ENCODE measurements at regions not wholly inside any gene's neighbourhood (a gene's known extent, or its start where the extent isn't known, plus 50 kb on each side); places are given as distances from the start of the nearest gene placed in this dataset.

GRCh38 chr9:134500931-134501760, 140.5 kb upstream of the COL5A1 start:
- in situ Hi-C loops (cut with HindIII; ENCODE audit: low pct_unique_long_range_greater_than_20kb, low sequenced_read_pairs): no loop called here
- no peak for DNase-seq (ENCODE audit: low read depth, low spot score)

- DNase-seq (ENCODE audit: low read depth, low spot score): no peak
- in situ Hi-C loops (cut with HindIII; ENCODE audit: low pct_unique_long_range_greater_than_20kb, low sequenced_read_pairs): no loop called here
Observed at GRCh38 chr9:134501761-134502265, 139.8 kb upstream of the COL5A1 start.

DNA sequence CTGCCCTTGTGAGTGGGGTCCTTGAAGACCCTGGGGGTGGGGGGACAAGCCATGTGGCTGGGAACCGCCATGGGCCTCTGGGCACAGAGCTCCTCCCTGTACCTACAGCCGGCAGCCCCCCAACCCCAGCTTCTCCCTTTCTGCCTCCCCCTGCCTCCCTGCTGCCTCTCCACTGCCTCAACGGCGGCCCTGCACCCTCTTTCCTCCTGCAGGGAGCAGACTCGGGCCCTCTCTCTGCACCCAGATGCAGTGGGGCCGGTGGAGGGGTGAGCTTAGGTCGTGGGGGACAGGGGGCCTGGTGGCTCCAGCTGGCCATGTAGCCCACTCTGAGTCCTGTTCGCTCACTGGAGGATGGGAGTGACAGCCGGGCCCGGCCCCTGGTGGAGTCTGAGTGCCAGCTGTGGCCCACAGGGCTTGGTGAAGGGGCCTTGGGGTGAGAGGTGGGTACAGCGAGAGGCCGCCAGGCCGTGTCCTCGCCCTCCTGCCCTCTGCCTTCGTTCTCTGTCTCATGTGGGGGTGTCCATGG, 139.3 kb upstream of the COL5A1 start:
- no peak for DNase-seq (ENCODE audit: low read depth, low spot score)
- in situ Hi-C loops (cut with HindIII; ENCODE audit: low pct_unique_long_range_greater_than_20kb, low sequenced_read_pairs): no loop called here

GRCh38 chr9:134502809-134503211, 138.8 kb upstream of the COL5A1 start:
- in situ Hi-C loops (cut with HindIII; ENCODE audit: low pct_unique_long_range_greater_than_20kb, low sequenced_read_pairs): no loop called here
- DNase-seq (ENCODE audit: low read depth, low spot score): no peak

DNA sequence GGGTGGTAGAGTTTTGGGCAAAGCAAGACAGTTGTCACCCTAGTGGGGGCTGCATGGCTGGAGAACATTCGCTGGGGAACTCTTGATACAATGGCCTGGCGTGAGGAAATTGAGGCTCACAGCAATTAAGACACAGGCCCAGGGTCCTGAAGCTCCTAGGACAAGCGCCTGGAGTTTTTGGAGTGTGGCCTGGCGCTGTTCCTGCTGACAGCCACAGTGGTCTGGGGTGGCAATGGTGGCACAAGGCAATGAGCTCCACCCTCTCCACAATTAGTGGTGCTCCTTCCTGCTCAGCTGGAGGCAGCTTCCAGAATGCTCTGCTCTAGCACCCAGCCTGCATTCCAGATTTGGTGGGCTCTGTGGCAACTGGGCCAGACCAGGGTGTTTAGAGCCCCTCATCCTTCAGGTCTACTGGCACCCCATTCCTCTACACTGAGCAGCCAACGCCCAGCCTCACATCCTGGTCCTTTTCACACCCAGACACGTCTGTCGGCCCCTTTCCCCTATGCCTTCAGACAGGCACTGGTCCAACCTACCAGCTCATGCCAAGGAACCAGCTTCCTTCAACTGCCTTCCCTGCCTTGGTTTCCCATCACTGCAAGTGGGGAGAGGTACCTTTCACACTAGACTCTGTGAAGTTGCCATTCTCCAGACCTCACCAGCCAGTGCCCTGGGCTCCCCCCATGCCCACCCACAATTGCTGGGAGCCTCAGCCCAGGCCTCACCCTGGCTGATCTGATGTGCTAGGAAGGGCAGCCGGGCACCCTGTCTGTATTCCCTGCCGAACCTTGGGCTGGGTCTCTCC, 138.1 kb upstream of the COL5A1 start:
- no peak for DNase-seq (ENCODE audit: low read depth, low spot score)
- in situ Hi-C loops (cut with HindIII; ENCODE audit: low pct_unique_long_range_greater_than_20kb, low sequenced_read_pairs): no loop called here

GRCh38 chr9:134504106-134504385, 137.6 kb upstream of the COL5A1 start:
- in situ Hi-C loops (cut with HindIII; ENCODE audit: low pct_unique_long_range_greater_than_20kb, low sequenced_read_pairs): no loop called here
- no peak for DNase-seq (ENCODE audit: low read depth, low spot score)

GRCh38 chr9:134505032-134505431, 136.6 kb upstream of the COL5A1 start:
- in situ Hi-C loops (cut with HindIII; ENCODE audit: low pct_unique_long_range_greater_than_20kb, low sequenced_read_pairs): no loop called here

DNA sequence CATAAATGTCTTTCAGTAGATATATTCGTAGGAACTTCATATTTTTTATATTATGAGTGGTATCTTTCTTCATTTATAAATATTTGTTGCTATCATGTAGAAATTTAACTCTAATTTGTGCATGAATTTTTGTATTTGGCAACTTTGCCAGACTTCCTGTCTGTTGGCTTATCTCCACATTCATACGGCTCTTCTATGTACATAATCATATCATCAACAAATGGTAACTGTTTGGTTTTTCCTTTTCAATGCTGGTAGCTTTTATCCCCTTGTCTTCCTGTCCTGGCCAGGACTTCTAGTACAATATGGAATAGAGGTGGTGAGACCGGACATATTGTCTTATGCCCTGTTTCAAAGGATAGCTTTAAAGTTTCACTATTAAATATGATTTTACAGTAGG, 132.3 kb upstream of the COL5A1 start:
- in situ Hi-C loops (cut with HindIII; ENCODE audit: low pct_unique_long_range_greater_than_20kb, low sequenced_read_pairs): no loop called here
- DNase-seq (ENCODE audit: low read depth, low spot score): no peak

More at GRCh38 chr9:134505032-134505431, 136.6 kb upstream of the COL5A1 start:
- no peak for DNase-seq (ENCODE audit: low read depth, low spot score)

- in situ Hi-C loops (cut with HindIII; ENCODE audit: low pct_unique_long_range_greater_than_20kb, low sequenced_read_pairs): no loop called here
- DNase-seq (ENCODE audit: low read depth, low spot score): no peak
Observed at GRCh38 chr9:134509817-134510216, 131.8 kb upstream of the COL5A1 start.

DNA sequence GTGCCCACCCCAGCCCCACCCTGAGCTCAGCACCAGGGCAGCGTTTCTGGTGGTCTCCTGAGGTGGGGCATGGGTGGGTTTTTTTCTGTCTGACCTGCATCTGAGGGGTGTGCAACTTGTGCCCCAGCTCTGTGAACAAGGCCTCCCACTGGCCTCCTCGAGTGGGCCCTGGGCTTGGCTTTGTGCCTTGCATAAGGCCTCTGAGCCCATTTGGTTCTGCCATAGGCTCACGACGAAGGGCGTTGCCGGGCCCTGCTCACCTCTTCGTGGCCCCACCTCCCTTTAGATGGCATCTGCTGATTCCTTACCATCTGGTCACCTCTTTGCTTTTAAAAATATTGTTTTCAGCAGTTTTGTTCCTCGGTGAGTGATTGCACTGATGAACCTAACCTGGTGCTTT, 127.1 kb upstream of the COL5A1 start:
- in situ Hi-C loops (cut with HindIII; ENCODE audit: low pct_unique_long_range_greater_than_20kb, low sequenced_read_pairs): no loop called here
- no peak for DNase-seq (ENCODE audit: low read depth, low spot score)

- DNase-seq (ENCODE audit: low read depth, low spot score): no peak
- in situ Hi-C loops (cut with HindIII; ENCODE audit: low pct_unique_long_range_greater_than_20kb, low sequenced_read_pairs): no loop called here
Observed at GRCh38 chr9:134515026-134515821, 126.4 kb upstream of the COL5A1 start.

DNA sequence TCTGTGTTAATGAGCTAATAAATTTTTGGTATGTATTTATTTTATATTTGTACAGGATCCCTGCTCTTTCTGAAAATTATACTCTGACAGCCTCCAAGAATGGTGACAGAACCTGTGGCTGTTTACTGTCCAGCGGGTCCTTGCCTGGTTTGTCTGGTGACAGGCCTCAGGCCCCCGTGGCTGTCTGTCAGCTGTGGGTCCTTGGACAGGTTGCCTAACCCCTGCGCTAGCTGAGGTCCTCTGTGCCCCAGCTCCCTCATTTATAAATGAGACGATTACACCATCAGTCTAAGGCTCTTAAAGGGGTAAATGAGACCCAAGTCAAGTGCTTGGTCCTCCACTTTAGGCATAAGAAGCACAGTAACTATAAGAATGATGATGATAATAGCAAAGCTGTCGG, 125.1 kb upstream of the COL5A1 start:
- in situ Hi-C loops (cut with HindIII; ENCODE audit: low pct_unique_long_range_greater_than_20kb, low sequenced_read_pairs): no loop called here
- no peak for DNase-seq (ENCODE audit: low read depth, low spot score)

DNA sequence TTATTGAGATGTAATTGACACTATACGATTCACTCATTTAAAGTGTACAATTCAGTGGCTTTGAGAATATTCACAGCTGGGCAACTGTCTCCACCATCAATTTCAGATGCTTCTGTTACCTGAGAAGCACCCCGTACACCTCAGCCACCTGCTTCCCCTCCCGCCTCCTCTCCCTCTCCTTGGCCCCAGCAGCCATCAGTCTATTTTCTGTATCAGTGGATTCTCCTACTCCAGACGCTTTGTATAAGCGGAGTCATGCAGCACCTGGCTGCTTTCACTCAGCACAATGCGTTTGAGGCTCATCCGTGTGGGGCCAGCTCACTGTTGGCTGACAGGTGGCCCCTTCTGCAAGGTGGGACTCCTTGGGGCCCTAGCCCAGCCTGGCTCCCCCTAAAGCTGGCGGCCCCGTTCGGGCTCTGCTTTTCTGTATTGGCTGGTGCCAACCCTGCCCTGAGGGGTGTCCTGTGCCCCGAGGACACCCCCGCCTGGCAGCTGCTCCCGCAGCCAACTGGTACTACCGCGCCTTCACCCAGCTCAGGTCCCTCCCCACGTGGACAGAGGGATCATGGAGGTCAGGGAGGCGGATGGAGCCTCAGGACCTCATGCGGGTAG, 124.4 kb upstream of the COL5A1 start:
- no peak for DNase-seq (ENCODE audit: low read depth, low spot score)
- in situ Hi-C loops (cut with HindIII; ENCODE audit: low pct_unique_long_range_greater_than_20kb, low sequenced_read_pairs): no loop called here

- in situ Hi-C loops (cut with HindIII; ENCODE audit: low pct_unique_long_range_greater_than_20kb, low sequenced_read_pairs): no loop called here
- DNase-seq (ENCODE audit: low read depth, low spot score): no peak
Observed at GRCh38 chr9:134518004-134518606, 123.5 kb upstream of the COL5A1 start.

- in situ Hi-C loops (cut with HindIII; ENCODE audit: low pct_unique_long_range_greater_than_20kb, low sequenced_read_pairs): no loop called here
- DNase-seq (ENCODE audit: low read depth, low spot score): no peak
Observed at GRCh38 chr9:134519375-134520070, 122.1 kb upstream of the COL5A1 start.

DNA sequence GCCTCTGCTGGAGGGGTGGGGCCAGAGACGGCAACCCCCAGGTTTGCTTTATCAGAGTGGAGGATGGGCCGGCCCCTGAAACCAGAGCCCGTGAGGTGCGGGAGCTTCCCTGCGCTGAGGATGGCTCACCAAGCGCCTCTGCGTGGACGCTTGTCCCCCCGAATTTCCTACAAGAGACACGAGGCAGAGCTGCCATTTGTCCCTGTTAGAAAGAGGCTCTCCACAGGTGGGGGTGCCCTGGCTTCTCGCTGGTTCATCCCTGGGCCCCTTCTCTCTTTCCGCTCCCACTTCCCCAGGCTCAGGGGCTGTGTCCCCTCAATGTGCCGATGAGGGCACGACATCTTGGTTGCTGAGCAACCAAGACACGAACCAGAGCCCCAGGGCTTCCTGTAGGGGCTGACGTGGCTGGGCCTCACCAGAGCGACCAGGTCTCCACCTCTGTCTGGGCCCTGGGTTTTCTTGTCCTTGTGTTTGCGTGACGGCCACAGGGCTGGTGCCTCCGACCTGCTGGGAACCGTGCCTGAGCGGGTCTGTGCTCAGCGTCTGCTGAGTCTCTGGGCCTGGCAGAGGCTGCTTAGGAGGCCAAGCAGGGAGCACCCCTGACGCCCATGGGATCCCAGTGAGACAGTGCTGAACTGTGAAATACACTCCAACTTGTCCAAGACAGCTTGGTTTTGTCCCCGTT, 119.6 kb upstream of the COL5A1 start:
- no peak for DNase-seq (ENCODE audit: low read depth, low spot score)
- in situ Hi-C loops (cut with HindIII; ENCODE audit: low pct_unique_long_range_greater_than_20kb, low sequenced_read_pairs): no loop called here

Measured in SK-MEL-5 (cell line).